ENCODE measurements at regions not wholly inside any gene's neighbourhood (a gene's known extent, or its start where the extent isn't known, plus 50 kb on each side); places are given as distances from the start of the nearest gene placed in this dataset.

DNA sequence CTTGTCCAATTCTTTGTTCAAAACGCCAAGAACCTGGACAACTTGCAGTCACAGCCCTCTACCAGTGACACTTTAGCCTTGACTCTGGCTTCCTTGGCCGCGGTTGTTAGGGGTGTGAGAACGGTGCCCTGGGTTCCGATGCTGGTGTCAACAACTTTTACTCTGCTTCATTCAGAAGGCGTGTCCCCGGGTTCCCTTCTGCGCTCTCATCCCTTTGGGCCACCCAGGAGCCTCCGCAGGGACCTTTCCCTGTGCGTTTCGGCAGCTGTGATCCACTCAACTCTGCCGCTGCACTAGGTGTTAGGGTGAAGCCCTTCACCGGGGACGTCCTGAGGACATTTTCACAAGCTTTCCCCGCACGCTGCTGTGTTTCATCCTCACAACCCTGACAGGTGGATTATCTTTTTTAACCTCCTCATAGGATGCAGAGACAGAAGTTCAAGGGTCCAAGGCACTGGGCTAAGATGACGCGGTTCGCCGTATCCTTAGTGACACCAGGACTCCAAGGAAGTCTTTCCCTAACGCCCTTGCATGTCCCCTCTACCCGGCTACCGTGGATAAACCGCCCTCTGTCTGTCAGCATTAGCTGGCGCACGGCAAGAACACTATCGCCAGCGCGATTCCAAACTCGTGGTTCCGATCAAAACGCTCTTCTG, 133.5 kb upstream of the SHH start:
- no peaks in the 10 kb centered on the region for H4K20me1 ChIP-seq (ENCODE audit: control insufficient read depth, insufficient read depth, low read depth, low read length)
- H3K4me3 ChIP-seq (ENCODE audit: low read length), result no peak overlapping the region
- H3K36me3 ChIP-seq (ENCODE audit: control insufficient read depth, low read length), result no peaks in the 10 kb centered on the region
- no peaks in the 10 kb centered on the region for H3F3A ChIP-seq (ENCODE audit: control insufficient read depth, insufficient read depth)
- no peaks in the 10 kb centered on the region for H3K4me1 ChIP-seq (ENCODE audit: control insufficient read depth, low read length)
- H3K79me2 ChIP-seq (ENCODE audit: control insufficient read depth, low read length), result no peaks in the 10 kb centered on the region
- no peaks in the 10 kb centered on the region for H3K9me3 ChIP-seq (ENCODE audit: control insufficient read depth, insufficient read depth, low read length)
- H3K27ac ChIP-seq (ENCODE audit: low read depth, low read length), result no peak overlapping the region
- H3K27me3 ChIP-seq (ENCODE audit: control insufficient read depth, low read length), result peaks cover 2% of the 10 kb centered on the region; the same call in 1 of the 2 replicates
- no peak overlapping the region for H3K4me2 ChIP-seq (ENCODE audit: low read length)
- TF ChIP-seq EZH2phosphoT487 (IDR thresholded peaks at IDR 0.05; ENCODE audit: borderline replicate concordance, low read length), result no peak
- TF ChIP-seq, protein P1, sequence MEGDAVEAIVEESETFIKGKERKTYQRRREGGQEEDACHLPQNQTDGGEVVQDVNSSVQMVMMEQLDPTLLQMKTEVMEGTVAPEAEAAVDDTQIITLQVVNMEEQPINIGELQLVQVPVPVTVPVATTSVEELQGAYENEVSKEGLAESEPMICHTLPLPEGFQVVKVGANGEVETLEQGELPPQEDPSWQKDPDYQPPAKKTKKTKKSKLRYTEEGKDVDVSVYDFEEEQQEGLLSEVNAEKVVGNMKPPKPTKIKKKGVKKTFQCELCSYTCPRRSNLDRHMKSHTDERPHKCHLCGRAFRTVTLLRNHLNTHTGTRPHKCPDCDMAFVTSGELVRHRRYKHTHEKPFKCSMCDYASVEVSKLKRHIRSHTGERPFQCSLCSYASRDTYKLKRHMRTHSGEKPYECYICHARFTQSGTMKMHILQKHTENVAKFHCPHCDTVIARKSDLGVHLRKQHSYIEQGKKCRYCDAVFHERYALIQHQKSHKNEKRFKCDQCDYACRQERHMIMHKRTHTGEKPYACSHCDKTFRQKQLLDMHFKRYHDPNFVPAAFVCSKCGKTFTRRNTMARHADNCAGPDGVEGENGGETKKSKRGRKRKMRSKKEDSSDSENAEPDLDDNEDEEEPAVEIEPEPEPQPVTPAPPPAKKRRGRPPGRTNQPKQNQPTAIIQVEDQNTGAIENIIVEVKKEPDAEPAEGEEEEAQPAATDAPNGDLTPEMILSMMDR (IDR thresholded peaks at IDR 0.05; ENCODE audit: low read depth, low read length, poor library complexity, severe bottlenecking), result no peak
- no peaks in the 10 kb centered on the region for H3K9me2 ChIP-seq (replicated peaks; ENCODE audit: control insufficient read depth, low read length)

DNA sequence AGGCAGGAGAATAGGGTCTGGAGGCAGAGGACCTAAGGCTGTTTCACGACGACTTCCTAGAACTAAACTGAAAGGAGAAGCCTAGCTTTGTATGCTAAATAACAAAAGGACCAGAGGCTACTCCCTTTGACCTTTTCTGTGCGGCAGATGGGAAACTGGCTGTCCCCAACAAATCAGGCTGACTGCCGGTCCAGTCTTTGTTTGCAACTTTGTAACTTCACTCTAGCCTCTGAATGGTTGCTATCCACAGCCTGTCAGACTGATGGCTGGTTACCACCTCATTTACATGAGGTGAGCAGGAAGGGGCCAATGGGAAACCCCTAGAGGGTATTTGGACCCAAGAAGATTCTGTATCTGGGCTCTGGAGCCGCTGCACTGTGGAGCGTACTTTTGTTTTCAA, 132.6 kb upstream of the SHH start:
- Histone ChIP-seq H4K20me1 (ENCODE audit: control insufficient read depth, insufficient read depth, low read depth, low read length) (no peaks in the 10 kb centered on the region), H3K9me2 (replicated peaks; ENCODE audit: control insufficient read depth, low read length) (no peaks in the 10 kb centered on the region), H3K27me3 (ENCODE audit: control insufficient read depth, low read length) (peaks cover 2% of the 10 kb centered on the region; the same call in 1 of the 2 replicates), H3K4me2 (ENCODE audit: low read length) (no peak overlapping the region), H3K27ac (ENCODE audit: low read depth, low read length) (no peak overlapping the region), H3K36me3 (ENCODE audit: control insufficient read depth, low read length) (no peaks in the 10 kb centered on the region), H3K9me3 (ENCODE audit: control insufficient read depth, insufficient read depth, low read length) (no peaks in the 10 kb centered on the region), H3F3A (ENCODE audit: control insufficient read depth, insufficient read depth) (no peaks in the 10 kb centered on the region), H3K4me1 (ENCODE audit: control insufficient read depth, low read length) (no peaks in the 10 kb centered on the region), H3K4me3 (ENCODE audit: low read length) (no peak overlapping the region), H3K79me2 (ENCODE audit: control insufficient read depth, low read length) (no peaks in the 10 kb centered on the region)
- TF ChIP-seq, protein P1 (IDR thresholded peaks at IDR 0.05; ENCODE audit: low read depth, low read length, poor library complexity, severe bottlenecking), result no peak
- TF ChIP-seq EZH2phosphoT487 (IDR thresholded peaks at IDR 0.05; ENCODE audit: borderline replicate concordance, low read length), result no peak

DNA sequence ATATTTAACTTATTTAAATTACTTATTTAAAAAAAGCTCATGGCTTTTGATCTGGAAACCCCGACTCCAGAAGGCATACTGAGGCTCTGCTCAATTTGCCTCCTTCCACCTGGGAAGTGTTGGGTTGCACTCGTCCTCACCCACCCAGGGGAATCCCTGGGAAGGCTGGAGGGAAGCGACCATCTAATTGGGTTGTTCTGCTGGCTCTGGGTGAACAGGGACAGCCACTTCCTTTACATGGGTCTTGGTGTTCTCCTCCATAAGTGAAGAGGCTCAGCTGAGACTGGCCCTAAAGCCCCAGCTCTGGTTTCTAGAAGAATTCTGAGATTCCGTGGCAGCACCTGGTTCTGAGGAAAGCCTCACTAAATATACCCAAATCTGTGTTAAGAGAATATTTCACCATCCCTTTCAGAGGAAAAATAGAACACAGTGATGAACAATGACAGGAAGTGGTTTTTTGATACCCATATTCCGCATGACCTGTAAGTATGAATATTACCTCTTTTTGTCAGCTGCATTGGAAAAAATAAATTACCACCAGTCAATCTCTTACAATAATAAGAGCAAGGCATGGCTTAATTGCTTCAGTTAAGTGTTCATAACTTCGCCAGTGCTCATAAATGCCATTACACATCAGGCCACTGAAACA, 131.1 kb upstream of the SHH start:
- Histone ChIP-seq H3K9me3 (ENCODE audit: control insufficient read depth, insufficient read depth, low read length) (no peaks in the 10 kb centered on the region), H3K27me3 (ENCODE audit: control insufficient read depth, low read length) (peaks cover 2% of the 10 kb centered on the region; the same call in 1 of the 2 replicates), H3K4me2 (ENCODE audit: low read length) (no peak overlapping the region), H3K36me3 (ENCODE audit: control insufficient read depth, low read length) (no peaks in the 10 kb centered on the region), H3K4me3 (ENCODE audit: low read length) (no peak overlapping the region), H3K9me2 (replicated peaks; ENCODE audit: control insufficient read depth, low read length) (no peaks in the 10 kb centered on the region), H3K27ac (ENCODE audit: low read depth, low read length) (no peak overlapping the region), H3F3A (ENCODE audit: control insufficient read depth, insufficient read depth) (no peaks in the 10 kb centered on the region), H3K4me1 (ENCODE audit: control insufficient read depth, low read length) (no peaks in the 10 kb centered on the region), H4K20me1 (ENCODE audit: control insufficient read depth, insufficient read depth, low read depth, low read length) (no peaks in the 10 kb centered on the region), H3K79me2 (ENCODE audit: control insufficient read depth, low read length) (no peaks in the 10 kb centered on the region)
- TF ChIP-seq, protein P1 (IDR thresholded peaks at IDR 0.05; ENCODE audit: low read depth, low read length, poor library complexity, severe bottlenecking), result no peak
- TF ChIP-seq EZH2phosphoT487 (IDR thresholded peaks at IDR 0.05; ENCODE audit: borderline replicate concordance, low read length), result no peak

Measured in DOHH2 (cell line).